Osteocyte (in vitro differentiated cells): ENCODE measurements at regions not wholly inside any gene's neighbourhood (a gene's known extent, or its start where the extent isn't known, plus 50 kb on each side); places are given as distances from the start of the nearest gene placed in this dataset.

Source experiments
- DNase-seq: peaks from one replicate; pipeline ENCODE4 v3.0.0; 2021; ENCODE audit warnings: mixed read lengths; ENCODE audit not compliant: unreplicated experiment; ENCODE audit errors: extremely low spot score
- H3K27ac Mint-ChIP-seq: one replicate; pipeline ENCODE4 v1.8.0; 2021; ENCODE audit warnings: mild to moderate bottlenecking, mixed read lengths; ENCODE audit not compliant: unreplicated experiment
- H3K27me3 Mint-ChIP-seq: one replicate; pipeline ENCODE4 v1.8.0; 2021; ENCODE audit warnings: mixed read lengths; ENCODE audit not compliant: unreplicated experiment
- H3K36me3 Mint-ChIP-seq: one replicate; pipeline ENCODE4 v1.8.0; 2021; ENCODE audit warnings: mixed read lengths; ENCODE audit not compliant: unreplicated experiment
- H3K4me1 Mint-ChIP-seq: one replicate; pipeline ENCODE4 v1.8.0; 2021; ENCODE audit warnings: mixed read lengths; ENCODE audit not compliant: unreplicated experiment
- H3K4me3 Mint-ChIP-seq: one replicate; pipeline ENCODE4 v1.8.0; 2021; ENCODE audit warnings: mild to moderate bottlenecking, moderate library complexity, mixed read lengths; ENCODE audit not compliant: unreplicated experiment
- H3K9me3 Mint-ChIP-seq: one replicate; pipeline ENCODE4 v1.8.0; 2021; ENCODE audit warnings: mixed read lengths; ENCODE audit not compliant: unreplicated experiment
- TF ChIP-seq, protein P1 (sequence below): fragments of 200-600 bp; sonication (generic); IDR thresholded peaks from 2 replicates; pipeline ENCODE4 v1.5.0; 2021; ENCODE audit warnings: antibody characterized with exemption, mild to moderate bottlenecking, moderate library complexity

DNA sequence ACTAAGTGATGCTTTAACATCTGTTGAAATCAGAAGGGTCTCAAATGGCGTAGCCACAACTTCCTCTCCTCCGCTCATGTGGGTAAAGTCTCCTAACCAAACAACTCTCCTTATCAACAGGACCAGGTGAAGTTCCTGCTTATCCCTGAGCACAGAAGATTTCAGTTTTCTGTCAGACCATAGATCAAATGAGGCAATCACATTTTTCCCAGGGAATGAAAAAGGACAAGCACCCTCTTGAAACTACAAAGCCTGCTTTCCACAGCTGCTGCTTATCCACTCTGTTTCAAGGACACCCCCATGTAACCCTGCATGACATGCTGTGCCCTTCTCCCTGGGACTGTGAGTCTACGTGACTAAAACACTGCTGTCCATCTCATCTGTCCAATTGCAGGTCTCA lies 788.3 kb upstream of the SLITRK5 start:
- DNase-seq, result no peak
- Mint-ChIP-seq H3K36me3 (no peaks in the 10 kb centered on the region), H3K4me3 (no peak overlapping the region), H3K27me3 (no peaks in the 10 kb centered on the region), H3K27ac (no peak overlapping the region), H3K9me3 (no peaks in the 10 kb centered on the region), H3K4me1 (no peaks in the 10 kb centered on the region)
- TF ChIP-seq, protein P1, sequence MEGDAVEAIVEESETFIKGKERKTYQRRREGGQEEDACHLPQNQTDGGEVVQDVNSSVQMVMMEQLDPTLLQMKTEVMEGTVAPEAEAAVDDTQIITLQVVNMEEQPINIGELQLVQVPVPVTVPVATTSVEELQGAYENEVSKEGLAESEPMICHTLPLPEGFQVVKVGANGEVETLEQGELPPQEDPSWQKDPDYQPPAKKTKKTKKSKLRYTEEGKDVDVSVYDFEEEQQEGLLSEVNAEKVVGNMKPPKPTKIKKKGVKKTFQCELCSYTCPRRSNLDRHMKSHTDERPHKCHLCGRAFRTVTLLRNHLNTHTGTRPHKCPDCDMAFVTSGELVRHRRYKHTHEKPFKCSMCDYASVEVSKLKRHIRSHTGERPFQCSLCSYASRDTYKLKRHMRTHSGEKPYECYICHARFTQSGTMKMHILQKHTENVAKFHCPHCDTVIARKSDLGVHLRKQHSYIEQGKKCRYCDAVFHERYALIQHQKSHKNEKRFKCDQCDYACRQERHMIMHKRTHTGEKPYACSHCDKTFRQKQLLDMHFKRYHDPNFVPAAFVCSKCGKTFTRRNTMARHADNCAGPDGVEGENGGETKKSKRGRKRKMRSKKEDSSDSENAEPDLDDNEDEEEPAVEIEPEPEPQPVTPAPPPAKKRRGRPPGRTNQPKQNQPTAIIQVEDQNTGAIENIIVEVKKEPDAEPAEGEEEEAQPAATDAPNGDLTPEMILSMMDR, result no peak

DNA sequence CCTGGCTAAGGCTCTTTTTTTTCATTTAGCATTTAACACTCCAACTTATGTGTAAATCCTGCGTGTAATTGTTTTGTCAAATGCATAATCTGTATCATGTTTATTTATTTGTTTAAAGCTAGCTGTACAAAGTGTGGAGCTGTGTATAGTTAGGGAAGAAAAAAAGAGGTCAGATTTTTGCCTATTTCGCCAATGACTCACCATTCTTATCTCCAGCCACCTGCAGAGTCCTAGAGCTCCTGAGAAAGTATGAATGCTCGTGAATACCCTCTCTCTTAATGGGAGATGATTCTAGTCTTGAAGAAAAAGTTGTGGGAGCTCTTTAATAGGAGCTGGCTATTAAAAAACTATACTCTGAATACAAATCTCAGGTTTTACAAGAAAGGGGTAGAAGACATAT lies 778.8 kb upstream of the SLITRK5 start:
- H3K27ac Mint-ChIP-seq, result no peak overlapping the region
- no peaks in the 10 kb centered on the region for H3K9me3 Mint-ChIP-seq
- H3K36me3 Mint-ChIP-seq, result no peaks in the 10 kb centered on the region
- H3K4me3 Mint-ChIP-seq, result no peak overlapping the region
- no peaks in the 10 kb centered on the region for H3K27me3 Mint-ChIP-seq
- H3K4me1 Mint-ChIP-seq, result no peaks in the 10 kb centered on the region
- no peak for DNase-seq
- TF ChIP-seq, protein P1, result no peak

DNA sequence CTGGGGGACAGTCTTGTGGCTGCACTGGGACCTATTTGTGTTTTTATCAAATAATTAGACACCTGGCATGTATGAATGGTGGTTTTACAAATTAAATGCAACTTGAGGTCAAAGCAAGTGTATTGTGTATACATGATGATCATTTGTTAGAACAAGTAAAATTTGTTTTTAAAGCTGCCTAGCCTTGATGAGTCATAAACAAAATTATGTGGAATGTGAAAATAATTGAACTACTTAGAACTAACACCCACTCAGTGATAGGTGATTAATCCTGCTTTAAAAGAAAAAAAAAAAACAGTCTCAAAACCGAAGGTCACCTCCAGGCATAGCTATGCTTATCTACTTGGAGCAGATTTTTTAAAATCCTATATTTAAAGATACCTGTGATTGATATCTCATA lies 770.3 kb upstream of the SLITRK5 start:
- TF ChIP-seq, protein P1, result no peak
- H3K27me3 Mint-ChIP-seq, result peaks cover 2% of the 10 kb centered on the region
- H3K27ac Mint-ChIP-seq, result no peak overlapping the region
- no peak for DNase-seq
- H3K4me1 Mint-ChIP-seq, result no peaks in the 10 kb centered on the region
- no peaks in the 10 kb centered on the region for H3K9me3 Mint-ChIP-seq
- H3K36me3 Mint-ChIP-seq, result no peaks in the 10 kb centered on the region
- no peak overlapping the region for H3K4me3 Mint-ChIP-seq

DNA sequence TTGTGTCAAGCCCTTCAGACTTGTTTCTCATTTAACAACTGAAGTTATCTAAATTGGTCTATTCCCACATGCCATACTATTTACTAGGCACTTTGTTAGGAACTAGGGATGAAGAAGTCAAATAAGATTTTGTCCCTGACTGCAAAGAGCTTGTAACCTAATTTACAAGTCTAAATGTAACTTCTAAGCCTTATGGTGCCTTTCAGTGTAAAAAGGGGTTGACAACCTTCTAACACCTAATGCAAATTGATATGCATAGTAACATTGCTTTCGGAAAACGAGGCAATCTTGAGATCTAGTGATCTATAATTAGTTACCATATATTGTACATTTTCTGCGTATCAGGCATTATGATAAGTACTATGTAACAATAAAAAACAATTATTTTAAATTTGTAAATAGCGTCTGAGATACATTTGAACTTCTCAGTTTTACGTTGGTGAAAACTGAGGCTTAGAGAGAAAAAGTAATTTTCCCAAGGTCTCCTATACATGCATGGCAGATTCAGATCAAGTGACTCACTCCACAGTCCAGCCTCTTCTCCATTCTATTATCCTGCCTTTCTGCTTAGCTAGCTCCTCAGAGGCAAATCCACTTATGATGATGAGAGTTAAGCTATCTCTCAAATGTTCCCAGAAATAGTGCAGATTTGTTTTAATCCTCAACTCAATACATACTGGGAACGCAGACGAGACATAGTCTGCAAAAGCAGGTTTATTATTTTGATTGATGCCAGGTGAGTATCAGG lies 764.9 kb upstream of the SLITRK5 start:
- Mint-ChIP-seq H3K36me3 (no peaks in the 10 kb centered on the region), H3K4me1 (no peaks in the 10 kb centered on the region), H3K27me3 (peaks cover 2% of the 10 kb centered on the region), H3K4me3 (no peak overlapping the region), H3K27ac (no peak overlapping the region), H3K9me3 (no peaks in the 10 kb centered on the region)
- TF ChIP-seq, protein P1, result no peak
- DNase-seq, result no peak

DNA sequence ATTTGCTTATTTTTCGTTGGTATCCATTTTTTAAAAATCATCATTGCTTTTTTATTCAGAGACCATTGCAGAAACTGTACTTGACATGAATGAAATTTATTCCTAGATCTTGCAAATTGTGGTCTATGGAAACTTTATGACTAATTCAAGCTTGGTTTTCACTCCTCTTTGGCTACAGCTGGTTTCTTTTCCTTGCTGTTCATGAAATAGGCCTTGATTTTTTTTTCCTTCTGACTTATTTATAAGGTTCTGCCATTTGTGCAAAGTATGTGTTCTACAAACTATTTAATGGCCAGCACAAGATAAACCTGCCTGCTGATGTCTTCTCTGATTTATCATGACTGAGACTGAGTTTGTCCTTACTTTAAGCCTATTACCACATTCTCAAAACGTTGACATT lies 764.0 kb upstream of the SLITRK5 start:
- DNase-seq, result no peak
- H3K9me3 Mint-ChIP-seq, result no peaks in the 10 kb centered on the region

More for the DNA sequence above, 764.0 kb upstream of the SLITRK5 start:
- Mint-ChIP-seq H3K4me3 (no peak overlapping the region), H3K4me1 (no peaks in the 10 kb centered on the region), H3K27ac (no peak overlapping the region), H3K27me3 (peaks cover 2% of the 10 kb centered on the region), H3K36me3 (no peaks in the 10 kb centered on the region)
- TF ChIP-seq, protein P1, result no peak
